GM12865 (cell line): ENCODE measurements at regions not wholly inside any gene's neighbourhood (a gene's known extent, or its start where the extent isn't known, plus 50 kb on each side); places are given as distances from the start of the nearest gene placed in this dataset.
"Not testable (repeated sequence)": the region's sequence is repeated elsewhere in the genome, so short reads cannot be mapped to it uniquely, and the experiment has no call there.

Source experiments
- DNase-seq: peaks from one replicate; pipeline ENCODE4 v3.0.0; 2010; ENCODE audit warnings: low read depth
- H3K4me3 ChIP-seq: 2 replicates; pipeline ENCODE4 v1.5.1; 2011; ENCODE audit warnings: mild to moderate bottlenecking, low read depth, low read length, control low read depth
- CTCF ChIP-seq: IDR thresholded peaks from 2 replicates; pipeline ENCODE4 v1.5.1; 2011; ENCODE audit warnings: low read length, control low read depth, low read depth, inconsistent platforms; ENCODE audit not compliant: insufficient read depth; ENCODE audit errors: missing control alignments

GRCh38 chr10:34957531-34957930, 132.6 kb downstream of the CUL2 start:
- no peak for TF ChIP-seq CTCF
- DNase-seq, result no peak
- H3K4me3 ChIP-seq, result no peak overlapping the region

- no peak overlapping the region for H3K4me3 ChIP-seq
- TF ChIP-seq CTCF, result no peak
- DNase-seq, result no peak
Observed at GRCh38 chr10:34956756-34957155, 133.4 kb downstream of the CUL2 start.

GRCh38 chr10:34955391-34955790, 134.8 kb downstream of the CUL2 start:
- no peak for TF ChIP-seq CTCF
- DNase-seq, result no peak
- H3K4me3 ChIP-seq, result no peak overlapping the region

- no peak for TF ChIP-seq CTCF
- no peak for DNase-seq
- H3K4me3 ChIP-seq, result no peak overlapping the region
Observed at GRCh38 chr10:34954142-34954541, 136.0 kb downstream of the CUL2 start.

- not testable (repeated sequence) for DNase-seq, H3K4me3 ChIP-seq
Observed at GRCh38 chr10:34951263-34951887, 136.3 kb upstream of the PARD3 start.

- DNase-seq, H3K4me3 ChIP-seq: not testable (repeated sequence)
Observed at GRCh38 chr10:34945951-34946522, 130.9 kb upstream of the PARD3 start.

GRCh38 chr10:34941471-34942357, 126.6 kb upstream of the PARD3 start:
- no peak overlapping the region for H3K4me3 ChIP-seq
- no peak for DNase-seq
- no peak for TF ChIP-seq CTCF
